Peyer's patch (tissue), 4 donors: ENCODE measurements at regions not wholly inside any gene's neighbourhood (a gene's known extent, or its start where the extent isn't known, plus 50 kb on each side); places are given as distances from the start of the nearest gene placed in this dataset.

ENCODE experiments used
- CTCF ChIP-seq, 6 experiments: fragments of 450-650 bp in 4 of 6; fragments of 200-600 bp in 2 of 6; sonication (generic) in 1 of 6; IDR thresholded peaks; one replicate each; pipeline ENCODE4 v1.5.1; 2017 to 2019; ENCODE audit warnings: antibody characterized with exemption in 6 of 6, mild to moderate bottlenecking in 3 of 6, moderate library complexity in 1 of 6
- POLR2A ChIP-seq, 2 donors: fragments of 450-650 bp; IDR thresholded peaks; one replicate each; pipeline ENCODE4 v1.5.1; 2017; ENCODE audit warnings: antibody characterized with exemption in 2 of 2, mild to moderate bottlenecking in 2 of 2, moderate library complexity in 2 of 2

GRCh38 chr18:1499265-1499664 is 594.6 kb downstream of the ADCYAP1 start:
- TF ChIP-seq CTCF (IDR thresholded peaks at IDR 0.05) (no peak), POLR2A (IDR thresholded peaks at IDR 0.05) (no peak)
